ENCODE measurements at regions not wholly inside any gene's neighbourhood (a gene's known extent, or its start where the extent isn't known, plus 50 kb on each side); places are given as distances from the start of the nearest gene placed in this dataset.

DNA sequence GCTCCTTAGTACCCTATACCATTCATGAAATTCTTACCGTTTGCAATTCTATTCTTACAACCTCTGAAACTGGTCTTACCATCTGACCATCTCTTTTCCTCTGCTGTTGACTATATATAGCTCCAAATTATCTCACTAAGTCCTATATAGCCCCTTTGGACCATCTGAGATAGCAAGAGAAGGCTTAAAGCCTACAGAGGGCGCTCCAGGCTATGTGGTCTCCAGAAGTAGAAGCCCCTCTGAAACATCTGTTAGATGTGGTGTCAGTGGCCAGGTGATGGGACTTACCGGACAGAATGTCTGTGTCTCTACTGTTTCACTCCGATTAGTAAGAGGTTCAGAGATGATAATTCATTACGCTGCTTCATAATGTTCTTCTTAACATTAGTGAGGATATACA, 140.7 kb upstream of the BMP2 start:
- Histone ChIP-seq H3K36me3 (no peaks in the 10 kb centered on the region), H3K27me3 (replicated peaks in 1 of 7) (no peaks in the 10 kb centered on the region), H3K4me1 (no peaks in the 10 kb centered on the region), H3K4me3 (no peak overlapping the region), H3K27ac (no peak overlapping the region), H3K9me3 (peaks cover 0 to 6% (median 0%) of the 10 kb centered on the region in 8 donors)
- WGBS, 5 donors: 75 to 83% (median 80%) methylated on average over 5 of the region's 5 CpGs
- intact Hi-C loops (cut with DNase I; ENCODE audit: low total_unique reads): no loop called here
- DNase-seq: no peak
- TF ChIP-seq POLR2A (IDR thresholded peaks at IDR 0.05) (no peak), POLR2AphosphoS5 (IDR thresholded peaks at IDR 0.05) (no peak)
- TF ChIP-seq, protein P1, sequence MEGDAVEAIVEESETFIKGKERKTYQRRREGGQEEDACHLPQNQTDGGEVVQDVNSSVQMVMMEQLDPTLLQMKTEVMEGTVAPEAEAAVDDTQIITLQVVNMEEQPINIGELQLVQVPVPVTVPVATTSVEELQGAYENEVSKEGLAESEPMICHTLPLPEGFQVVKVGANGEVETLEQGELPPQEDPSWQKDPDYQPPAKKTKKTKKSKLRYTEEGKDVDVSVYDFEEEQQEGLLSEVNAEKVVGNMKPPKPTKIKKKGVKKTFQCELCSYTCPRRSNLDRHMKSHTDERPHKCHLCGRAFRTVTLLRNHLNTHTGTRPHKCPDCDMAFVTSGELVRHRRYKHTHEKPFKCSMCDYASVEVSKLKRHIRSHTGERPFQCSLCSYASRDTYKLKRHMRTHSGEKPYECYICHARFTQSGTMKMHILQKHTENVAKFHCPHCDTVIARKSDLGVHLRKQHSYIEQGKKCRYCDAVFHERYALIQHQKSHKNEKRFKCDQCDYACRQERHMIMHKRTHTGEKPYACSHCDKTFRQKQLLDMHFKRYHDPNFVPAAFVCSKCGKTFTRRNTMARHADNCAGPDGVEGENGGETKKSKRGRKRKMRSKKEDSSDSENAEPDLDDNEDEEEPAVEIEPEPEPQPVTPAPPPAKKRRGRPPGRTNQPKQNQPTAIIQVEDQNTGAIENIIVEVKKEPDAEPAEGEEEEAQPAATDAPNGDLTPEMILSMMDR (IDR thresholded peaks at IDR 0.05 in 8 of 11, conservative IDR thresholded peaks at IDR 0.05 in 3 of 11): no peak

GRCh38 chr20:6623989-6624388, 143.5 kb upstream of the BMP2 start:
- WGBS, 5 donors: 16 to 24% (median 22%) methylated on average over 3 of the region's 3 CpGs
- intact Hi-C loops (cut with DNase I; ENCODE audit: low total_unique reads): no loop called here
- Histone ChIP-seq H3K9me3 (peaks cover 0 to 6% (median 0%) of the 10 kb centered on the region in 8 donors), H3K36me3 (no peaks in the 10 kb centered on the region), H3K4me1 (no peaks in the 10 kb centered on the region), H3K4me3 (no peak overlapping the region), H3K27me3 (replicated peaks in 1 of 7) (no peaks in the 10 kb centered on the region), H3K27ac (no peak overlapping the region)
- DNase-seq: no peak
- no peak for TF ChIP-seq POLR2AphosphoS5 (IDR thresholded peaks at IDR 0.05)
- TF ChIP-seq, protein P1 (IDR thresholded peaks at IDR 0.05 in 8 of 11, conservative IDR thresholded peaks at IDR 0.05 in 3 of 11): no peak
- no peak for TF ChIP-seq POLR2A (IDR thresholded peaks at IDR 0.05)

DNA sequence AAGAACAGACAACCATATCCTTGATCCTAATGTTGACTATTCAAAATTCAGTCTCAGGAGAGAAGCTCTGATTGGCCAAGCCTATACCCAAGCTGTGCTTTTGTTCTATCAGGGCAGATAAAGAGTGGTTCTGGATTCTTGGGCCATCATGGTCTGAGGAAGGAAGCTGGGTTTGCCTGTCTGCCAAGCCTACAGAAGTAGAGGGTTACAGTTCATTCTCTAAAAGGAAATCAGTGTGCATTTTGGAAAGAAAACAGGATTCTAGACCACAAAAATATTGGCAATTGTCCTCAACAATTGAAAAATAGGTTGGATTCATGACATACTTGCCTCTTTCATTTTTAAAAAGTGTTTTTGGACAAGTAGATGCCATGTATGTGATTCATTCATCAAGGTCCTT, 145.4 kb upstream of the BMP2 start:
- Histone ChIP-seq H3K9me3 (peaks cover 0 to 6% (median 0%) of the 10 kb centered on the region in 8 donors), H3K36me3 (no peaks in the 10 kb centered on the region), H3K27me3 (replicated peaks in 1 of 7) (no peaks in the 10 kb centered on the region), H3K4me1 (no peaks in the 10 kb centered on the region), H3K4me3 (no peak overlapping the region), H3K27ac (no peak overlapping the region)
- intact Hi-C loops (cut with DNase I; ENCODE audit: low total_unique reads): no loop called here
- no peak for TF ChIP-seq POLR2A (IDR thresholded peaks at IDR 0.05)
- no peak for TF ChIP-seq POLR2AphosphoS5 (IDR thresholded peaks at IDR 0.05)
- TF ChIP-seq, protein P1 (IDR thresholded peaks at IDR 0.05 in 8 of 11, conservative IDR thresholded peaks at IDR 0.05 in 3 of 11): no peak
- DNase-seq: no peak

DNA sequence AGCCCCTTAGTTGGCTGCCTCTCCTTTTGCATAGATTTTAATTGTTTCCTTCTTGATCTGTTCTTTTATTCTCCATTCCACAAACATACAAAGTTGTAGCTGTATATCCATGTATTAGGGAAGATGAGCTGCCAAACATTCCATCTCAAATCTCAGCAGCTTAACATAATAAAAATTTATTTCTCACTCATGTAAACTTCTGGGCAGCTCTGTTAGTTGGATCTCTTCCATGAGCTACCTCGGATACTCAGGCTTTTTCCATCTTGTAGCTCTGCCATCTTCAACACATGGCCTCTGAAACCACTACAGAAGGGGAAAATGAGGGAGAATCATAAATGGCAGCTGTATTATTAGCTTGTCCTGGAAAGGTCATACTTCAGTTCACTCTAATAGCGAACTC, 149.4 kb upstream of the BMP2 start:
- Histone ChIP-seq H3K4me1 (no peaks in the 10 kb centered on the region), H3K27ac (no peak overlapping the region), H3K4me3 (no peak overlapping the region), H3K27me3 (replicated peaks in 1 of 7) (no peaks in the 10 kb centered on the region), H3K9me3 (no peaks in the 10 kb centered on the region), H3K36me3 (no peaks in the 10 kb centered on the region)
- no peak for DNase-seq
- TF ChIP-seq POLR2AphosphoS5 (IDR thresholded peaks at IDR 0.05): no peak
- no peak for TF ChIP-seq POLR2A (IDR thresholded peaks at IDR 0.05)
- TF ChIP-seq, protein P1 (IDR thresholded peaks at IDR 0.05 in 8 of 11, conservative IDR thresholded peaks at IDR 0.05 in 3 of 11): no peak
- 75 to 89% (median 85%) methylated on average over 2 of the region's 2 CpGs for WGBS, 5 donors
- intact Hi-C loops (cut with DNase I; ENCODE audit: low total_unique reads): no loop called here

Measured in spleen (tissue), 11 donors.